ENCODE measurements at regions not wholly inside any gene's neighbourhood (a gene's known extent, or its start where the extent isn't known, plus 50 kb on each side); places are given as distances from the start of the nearest gene placed in this dataset.

- no TSS peak for BruUV-seq (replicated peaks)
- peaks cover 3% of the 10 kb centered on the region for H3K4me1 ChIP-seq (ENCODE audit: insufficient read depth, low read length, poor library complexity, severe bottlenecking)
- CTCF ChIA-PET: no interaction called here
Observed at GRCh38 chr3:182692021-182692420, 101.3 kb upstream of the ATP11B start.

GRCh38 chr3:182692695-182693094, 100.6 kb upstream of the ATP11B start:
- Histone ChIP-seq H3K27ac (ENCODE audit: low read depth, low read length, poor library complexity, severe bottlenecking) (no peak overlapping the region), H3K4me3 (ENCODE audit: low read depth, low read length, poor library complexity, severe bottlenecking) (no peak overlapping the region), H3K27me3 (replicated peaks; ENCODE audit: insufficient read depth, low read depth, low read length, poor library complexity) (peaks cover 85% of the 10 kb centered on the region), H3K4me1 (ENCODE audit: insufficient read depth, low read length, poor library complexity, severe bottlenecking) (peaks cover 8% of the 10 kb centered on the region), H3K9me3 (ENCODE audit: low read depth, low read length, poor library complexity, severe bottlenecking) (no peaks in the 10 kb centered on the region), H3K36me3 (ENCODE audit: insufficient read depth, low read length, poor library complexity, severe bottlenecking) (no peaks in the 10 kb centered on the region)
- TF ChIP-seq CTCF (conservative IDR thresholded peaks at IDR 0.05; ENCODE audit: low read depth, low read length): no peak
- no peak for TF ChIP-seq EZH2 (IDR thresholded peaks at IDR 0.05; ENCODE audit: borderline replicate concordance, low read depth, low read length, poor library complexity, severe bottlenecking)
- DNase-seq (ENCODE audit: low spot score): no peak
- no TSS peak for BruUV-seq (replicated peaks)
- ChIA-PET POLR2A (ENCODE audit: low non-redundant PET) (no interaction called here), CTCF (no interaction called here)
- intact Hi-C loops (cut with micrococcal nuclease; ENCODE audit: unreplicated experiment): no loop called here

More at GRCh38 chr3:182692021-182692420, 101.3 kb upstream of the ATP11B start:
- intact Hi-C loops (cut with micrococcal nuclease; ENCODE audit: unreplicated experiment): no loop called here
- Histone ChIP-seq H3K4me3 (ENCODE audit: low read depth, low read length, poor library complexity, severe bottlenecking) (no peak overlapping the region), H3K27ac (ENCODE audit: low read depth, low read length, poor library complexity, severe bottlenecking) (no peak overlapping the region), H3K27me3 (replicated peaks; ENCODE audit: insufficient read depth, low read depth, low read length, poor library complexity) (peaks cover 91% of the 10 kb centered on the region), H3K36me3 (ENCODE audit: insufficient read depth, low read length, poor library complexity, severe bottlenecking) (no peaks in the 10 kb centered on the region), H3K9me3 (ENCODE audit: low read depth, low read length, poor library complexity, severe bottlenecking) (no peaks in the 10 kb centered on the region)
- DNase-seq (ENCODE audit: low spot score): no peak
- POLR2A ChIA-PET (ENCODE audit: low non-redundant PET): no interaction called here
- no peak for TF ChIP-seq EZH2 (IDR thresholded peaks at IDR 0.05; ENCODE audit: borderline replicate concordance, low read depth, low read length, poor library complexity, severe bottlenecking)
- no peak for TF ChIP-seq CTCF (conservative IDR thresholded peaks at IDR 0.05; ENCODE audit: low read depth, low read length)

- CTCF ChIA-PET: no interaction called here
- no TSS peak for BruUV-seq (replicated peaks)
- peaks cover 75% of the 10 kb centered on the region for H3K27me3 ChIP-seq (replicated peaks; ENCODE audit: insufficient read depth, low read depth, low read length, poor library complexity)
- TF ChIP-seq CTCF (conservative IDR thresholded peaks at IDR 0.05; ENCODE audit: low read depth, low read length): no peak
- no peak for TF ChIP-seq EZH2 (IDR thresholded peaks at IDR 0.05; ENCODE audit: borderline replicate concordance, low read depth, low read length, poor library complexity, severe bottlenecking)
- no peaks in the 10 kb centered on the region for H3K9me3 ChIP-seq (ENCODE audit: low read depth, low read length, poor library complexity, severe bottlenecking)
- POLR2A ChIA-PET (ENCODE audit: low non-redundant PET): no interaction called here
- H3K27ac ChIP-seq (ENCODE audit: low read depth, low read length, poor library complexity, severe bottlenecking): no peak overlapping the region
- H3K4me1 ChIP-seq (ENCODE audit: insufficient read depth, low read length, poor library complexity, severe bottlenecking): peaks cover 13% of the 10 kb centered on the region
- intact Hi-C loops (cut with micrococcal nuclease; ENCODE audit: unreplicated experiment): no loop called here
- DNase-seq (ENCODE audit: low spot score): no peak
- H3K36me3 ChIP-seq (ENCODE audit: insufficient read depth, low read length, poor library complexity, severe bottlenecking): no peaks in the 10 kb centered on the region
- H3K4me3 ChIP-seq (ENCODE audit: low read depth, low read length, poor library complexity, severe bottlenecking): no peak overlapping the region
Observed at GRCh38 chr3:182693723-182694122, 99.6 kb upstream of the ATP11B start.
